Fibroblast of skin of abdomen (primary cell): ENCODE measurements at regions not wholly inside any gene's neighbourhood (a gene's known extent, or its start where the extent isn't known, plus 50 kb on each side); places are given as distances from the start of the nearest gene placed in this dataset.

Experiments
- DNase-seq: peaks from one replicate; pipeline ENCODE4 v3.0.0-alpha.2; 2013

DNA sequence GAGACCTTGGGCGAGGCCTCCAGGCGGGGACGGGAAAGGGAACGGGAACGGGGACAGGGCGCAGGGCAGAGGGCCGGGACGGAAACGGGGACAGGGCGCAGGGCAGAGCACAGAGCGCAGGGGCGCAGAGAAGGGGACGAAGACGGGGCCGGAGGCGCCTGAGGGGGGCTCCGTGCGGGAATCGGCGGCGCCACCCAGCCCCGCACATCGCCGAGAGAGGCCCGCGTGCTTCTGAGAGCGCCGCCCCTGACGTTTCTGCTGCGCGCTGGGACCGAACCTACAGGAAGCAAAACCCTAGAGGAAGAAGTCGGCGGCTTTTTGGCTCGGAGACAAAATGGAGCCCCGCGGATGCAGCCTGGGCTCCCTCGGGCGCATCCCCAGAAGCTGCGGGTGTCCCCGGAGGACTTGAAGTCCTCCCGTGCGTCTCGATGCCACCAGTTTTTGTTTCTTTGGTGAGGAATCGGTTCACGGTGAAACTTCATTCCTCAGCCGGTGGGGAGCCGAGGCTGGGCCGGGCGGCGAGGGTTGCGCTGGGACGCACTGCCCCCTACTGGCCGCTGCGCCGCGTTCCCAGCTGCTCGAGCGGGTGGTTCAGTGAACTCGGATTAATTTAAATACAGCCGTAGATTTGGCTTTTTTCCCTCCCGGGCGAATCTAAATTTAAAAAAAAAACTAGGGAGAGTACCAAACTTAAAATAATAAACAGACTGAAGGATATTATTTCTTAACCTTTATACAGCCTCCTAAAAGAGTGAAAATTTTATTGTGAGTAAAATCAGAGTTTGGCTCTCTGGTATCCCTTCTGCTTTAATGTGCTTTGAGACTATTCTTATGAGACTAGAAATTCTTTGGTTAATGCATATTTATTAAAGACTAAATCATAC lies 350.0 kb upstream of the ARGLU1 start:
- DNase-seq, result peak; percentile 78

DNA sequence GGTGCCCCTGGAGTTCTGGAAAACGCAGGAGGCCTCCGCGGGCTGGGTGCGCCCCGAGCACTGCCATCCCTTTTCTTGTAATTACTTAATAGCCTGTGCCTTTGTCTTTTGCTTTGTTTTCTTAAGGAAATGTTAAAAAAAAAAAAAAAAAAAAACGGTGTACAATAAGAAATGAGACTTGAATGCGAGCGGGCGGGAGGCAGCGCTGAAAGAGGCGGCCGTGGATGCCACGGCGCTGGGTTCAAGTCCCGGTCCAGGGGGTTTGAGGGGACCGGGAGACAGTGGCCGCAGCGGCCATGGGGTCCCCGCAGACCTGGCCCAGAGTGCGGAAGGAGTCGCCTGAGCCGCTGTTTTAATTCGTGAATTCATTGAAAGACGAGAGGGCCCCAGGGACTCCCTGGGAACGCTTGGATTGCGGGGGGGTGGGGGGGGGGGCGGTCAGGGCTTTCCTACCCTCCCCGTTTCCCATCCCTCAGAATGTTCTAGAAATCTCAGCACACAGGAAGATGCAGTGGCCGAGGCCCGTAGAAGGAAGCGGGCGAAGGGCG lies 349.2 kb upstream of the ARGLU1 start:
- DNase-seq, result peak; percentile 17

DNA sequence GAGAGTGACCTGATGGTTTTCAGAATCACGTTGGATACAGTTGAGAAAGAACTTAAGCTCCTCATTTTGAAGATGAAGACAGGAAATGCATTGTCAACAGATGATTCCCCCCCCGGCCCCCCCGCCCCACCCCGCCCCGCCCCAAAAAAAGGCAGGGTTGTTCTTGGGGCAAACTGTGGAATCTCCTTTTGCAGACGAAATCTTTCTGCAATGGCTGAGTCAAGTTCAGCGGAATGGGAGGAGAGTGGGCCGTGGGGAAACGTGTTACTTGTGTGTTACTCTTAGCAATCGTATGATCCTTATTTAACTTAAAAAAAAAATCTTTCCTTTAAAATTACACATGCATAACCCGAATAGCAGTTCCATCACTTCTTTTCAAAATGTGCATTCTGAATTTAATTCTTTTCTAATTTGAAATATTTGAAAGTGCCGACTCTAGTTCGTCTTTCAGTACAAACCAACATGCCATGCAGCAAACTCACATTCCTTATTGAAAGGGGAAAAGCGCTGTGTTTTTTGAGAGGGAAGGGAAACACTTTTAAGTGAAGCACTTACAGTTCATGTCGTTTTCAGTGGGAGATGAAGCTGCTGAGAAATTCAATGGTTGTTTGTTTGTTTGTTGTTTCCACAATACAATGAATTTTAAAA lies 348.5 kb upstream of the ARGLU1 start:
- DNase-seq, result peak; percentile 58

DNA sequence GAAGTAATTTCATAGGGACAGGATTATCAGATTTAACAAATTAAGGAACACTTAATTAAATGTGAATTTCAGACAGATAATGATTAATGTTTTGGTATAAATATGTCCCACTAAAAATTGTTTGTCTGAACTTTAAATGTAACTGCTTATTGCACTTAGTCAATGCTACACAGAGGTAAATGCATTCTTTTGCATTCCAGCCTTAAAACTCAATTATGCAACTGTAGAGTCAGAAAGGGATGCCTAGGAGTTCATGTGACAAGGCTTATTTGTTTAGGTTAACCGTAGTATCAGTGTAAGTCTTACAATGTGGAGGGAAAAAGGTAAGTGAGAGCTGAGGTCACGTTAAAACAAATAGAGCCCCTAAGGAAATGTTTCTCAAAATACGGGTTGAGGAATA lies 347.2 kb upstream of the ARGLU1 start:
- no peak for DNase-seq

DNA sequence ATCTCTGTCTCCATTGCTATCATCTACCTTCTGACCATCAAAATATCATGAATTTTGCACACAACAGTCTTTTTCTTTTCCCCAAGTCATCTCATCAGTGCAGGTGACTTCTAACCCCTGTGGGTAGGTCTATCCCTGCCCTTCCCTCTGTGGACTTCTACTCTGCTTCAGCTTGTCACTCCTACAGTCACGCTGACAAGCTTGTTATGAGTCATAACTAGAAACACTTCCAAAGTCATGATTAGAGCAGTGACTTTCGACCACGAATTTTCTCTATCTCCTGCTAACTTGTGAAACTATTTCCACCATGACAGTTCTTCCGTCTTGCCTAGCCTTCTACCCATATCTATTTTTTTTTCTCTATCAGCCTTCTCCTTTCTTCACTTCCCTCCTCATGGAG lies 343.7 kb upstream of the ARGLU1 start:
- no peak for DNase-seq

DNA sequence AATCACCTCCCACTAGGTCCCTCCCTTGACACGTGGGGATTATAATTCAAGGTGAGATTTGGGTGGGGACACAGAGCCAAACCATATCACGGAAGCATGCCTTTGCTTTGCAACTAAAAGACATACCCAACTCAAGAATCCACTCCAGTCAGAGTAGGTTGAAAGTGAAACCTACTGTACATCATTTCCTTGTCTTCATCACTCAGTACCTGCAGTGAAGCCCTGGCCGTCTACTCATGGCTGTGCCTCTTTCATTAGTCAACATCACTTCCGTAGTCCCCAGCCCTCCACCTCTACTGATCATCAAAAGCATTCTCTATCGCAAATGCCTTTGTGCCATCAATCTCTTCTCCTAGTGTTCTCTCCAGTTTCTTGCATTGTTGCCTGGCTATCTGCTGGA lies 343.1 kb upstream of the ARGLU1 start:
- DNase-seq, result no peak

DNA sequence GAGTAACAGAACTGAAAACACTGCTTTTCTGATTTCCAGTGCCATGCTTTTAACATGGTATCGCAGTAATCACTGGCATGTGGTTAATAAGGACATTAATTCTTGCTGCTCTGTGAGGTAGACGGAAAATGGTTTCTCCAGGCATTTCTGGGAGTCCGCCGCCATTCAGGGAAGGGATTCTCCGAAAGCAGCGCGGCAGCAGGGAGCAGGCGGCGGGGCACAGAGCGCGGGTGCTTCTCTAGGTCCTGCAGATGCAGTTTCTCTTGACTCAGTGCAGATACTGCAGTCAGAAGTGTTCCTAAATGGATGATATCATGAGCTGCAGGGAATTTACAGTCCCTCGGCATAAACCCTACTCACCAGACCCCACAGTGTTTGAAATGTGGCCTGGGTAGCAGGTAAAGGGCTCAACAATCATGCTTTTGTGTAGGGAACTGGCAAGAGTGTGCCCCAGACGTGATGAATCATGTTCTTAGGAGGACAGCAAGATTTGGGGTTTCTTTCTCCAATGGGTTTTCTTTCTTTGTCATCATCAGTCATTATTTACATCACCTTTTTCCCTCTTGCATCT lies 338.6 kb upstream of the ARGLU1 start:
- no peak for DNase-seq

DNA sequence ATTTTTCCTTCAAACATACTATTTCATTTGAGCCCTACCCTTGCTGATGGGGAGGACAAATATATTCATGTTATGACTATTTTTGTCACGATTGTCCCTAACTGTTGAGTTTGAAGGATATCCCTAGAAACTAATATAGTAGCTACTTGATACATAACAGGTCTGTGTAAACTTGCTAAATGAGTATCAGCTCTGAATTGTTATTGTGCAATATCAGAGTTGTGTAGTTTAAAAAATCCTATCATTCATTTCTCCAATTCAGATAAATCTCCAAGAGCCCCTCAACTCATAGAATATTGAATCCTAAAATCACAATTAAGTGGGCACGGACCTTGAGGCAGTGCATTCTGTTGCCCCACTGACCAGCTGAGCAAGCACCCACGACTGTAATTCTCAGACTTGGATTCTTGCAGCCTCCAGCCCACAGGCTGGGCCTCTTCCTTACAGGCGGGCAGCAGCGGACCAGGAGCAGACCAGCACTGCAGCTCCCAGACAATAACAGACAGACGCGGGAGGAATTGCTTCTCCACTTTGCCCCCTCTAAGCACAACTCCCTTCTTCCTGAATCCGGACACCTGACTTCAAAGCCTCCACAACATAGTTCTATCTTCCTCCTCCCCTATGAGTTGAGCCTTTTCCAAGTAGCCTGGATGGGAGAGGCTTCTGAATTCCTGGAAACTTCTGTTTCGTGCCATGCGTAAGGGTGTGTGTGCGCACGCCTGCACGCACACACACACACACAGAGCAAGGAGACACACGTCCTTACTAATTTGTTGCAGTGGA lies 337.6 kb upstream of the ARGLU1 start:
- no peak for DNase-seq

DNA sequence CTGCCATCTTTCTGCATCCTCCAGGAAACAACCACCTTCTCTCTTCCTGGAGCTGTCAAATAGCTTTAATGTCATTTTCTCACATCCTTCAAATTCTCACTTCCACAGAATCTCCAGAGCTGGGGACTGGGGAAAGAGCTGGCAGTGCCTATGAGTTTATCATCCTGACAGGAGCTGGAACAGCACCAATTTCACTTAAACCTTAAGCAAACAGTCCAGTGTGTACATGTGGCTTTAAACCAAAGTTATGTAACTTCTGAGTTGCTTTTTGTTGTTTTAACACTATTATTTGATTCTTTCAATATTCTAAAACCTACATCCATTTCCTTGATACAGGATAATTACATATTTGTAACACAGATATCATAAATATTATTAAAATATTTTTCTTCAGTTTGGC lies 331.5 kb upstream of the ARGLU1 start:
- DNase-seq, result no peak

DNA sequence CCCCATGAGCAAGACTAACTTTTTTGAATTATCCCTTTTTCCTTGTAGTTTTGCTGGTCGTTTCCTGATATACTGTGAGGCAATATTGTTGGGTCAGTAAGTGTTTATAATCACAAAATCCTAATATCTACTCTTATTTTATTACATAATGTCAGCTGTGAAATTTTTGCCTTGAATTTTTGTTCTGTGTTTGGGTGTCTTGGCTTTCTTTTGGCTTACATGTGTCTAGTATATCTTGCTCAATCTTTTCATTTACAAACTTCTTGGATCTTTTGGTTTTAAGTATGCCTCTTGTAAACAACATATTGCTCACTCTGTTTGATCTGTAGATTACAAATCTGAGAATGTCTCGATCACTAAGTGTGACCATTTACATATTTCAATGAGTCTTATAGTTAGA lies 330.3 kb upstream of the ARGLU1 start:
- no peak for DNase-seq

DNA sequence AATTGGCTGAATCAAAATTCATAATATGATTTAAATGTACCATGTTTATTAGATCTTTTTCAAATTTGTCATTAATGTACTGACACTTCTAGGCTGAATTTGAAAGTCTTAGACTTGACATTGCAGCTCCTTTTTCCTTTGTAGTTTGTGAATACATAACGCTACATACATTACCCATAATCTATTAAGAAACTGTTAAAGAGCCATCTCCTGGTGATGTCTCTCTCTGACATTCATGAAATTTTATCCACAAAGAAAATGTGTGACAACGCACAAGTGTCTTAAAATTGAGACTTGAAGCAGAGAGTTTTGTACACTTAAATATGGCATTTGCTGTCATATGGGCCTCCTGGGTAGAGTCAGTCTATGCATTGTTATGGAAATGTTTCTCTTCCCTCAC lies 320.2 kb upstream of the ARGLU1 start:
- DNase-seq, result no peak

DNA sequence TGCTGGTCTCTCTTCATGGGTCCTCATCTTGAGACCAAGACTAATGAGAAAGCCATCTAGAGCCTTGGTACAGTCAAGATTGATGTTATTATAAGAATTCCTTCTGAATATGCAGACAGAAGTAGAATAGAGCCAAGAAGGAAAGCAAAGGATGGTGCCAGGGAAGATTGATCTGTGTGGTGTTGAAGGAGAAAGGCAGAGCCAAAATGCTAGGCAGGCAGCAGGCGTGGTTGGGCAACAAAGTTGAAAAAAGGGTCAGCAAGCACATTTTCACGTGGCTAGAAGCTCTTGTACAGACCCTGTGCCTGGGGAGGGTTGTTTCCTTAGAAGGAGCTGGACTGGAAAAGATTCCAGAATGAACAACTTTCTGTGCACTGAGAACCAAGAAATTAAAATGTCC lies 319.7 kb upstream of the ARGLU1 start:
- DNase-seq, result no peak

DNA sequence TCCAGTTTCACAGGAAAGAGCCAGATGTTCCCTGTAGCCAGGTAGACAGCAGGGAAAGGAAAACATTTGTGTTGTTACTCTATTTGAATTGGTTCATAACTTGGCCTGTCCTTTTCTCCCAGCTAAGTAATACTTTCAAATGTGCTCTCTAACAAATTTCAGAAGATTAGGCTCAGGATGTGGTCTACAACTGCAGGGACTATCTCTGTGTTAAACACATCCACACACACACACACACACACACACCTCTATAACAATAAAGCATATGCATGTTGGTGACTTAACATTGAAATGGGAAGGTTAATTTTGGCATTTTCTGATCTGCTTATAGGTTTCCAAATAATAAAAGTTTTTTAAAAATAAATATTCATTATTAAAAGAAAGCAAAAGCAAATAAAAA lies 316.0 kb upstream of the ARGLU1 start:
- no peak for DNase-seq

DNA sequence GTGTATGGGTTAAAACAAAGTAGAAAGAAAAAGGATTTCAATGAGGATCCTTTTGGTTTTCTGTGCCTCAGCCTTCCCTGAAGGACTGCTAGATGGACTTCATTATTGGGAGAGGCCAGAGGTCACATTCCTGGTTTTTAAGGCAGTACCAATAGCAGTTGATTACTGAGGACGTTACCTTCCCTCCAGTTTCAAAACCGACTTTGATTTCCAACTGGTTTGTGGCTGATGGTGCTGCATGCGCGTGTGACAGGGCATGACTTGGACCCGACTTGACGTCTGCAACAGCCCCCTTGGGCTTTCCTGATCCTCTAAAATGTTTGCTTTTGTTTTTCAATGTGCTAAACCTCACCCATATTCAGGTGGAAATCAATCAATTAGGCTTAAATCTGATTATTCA lies 314.3 kb upstream of the ARGLU1 start:
- DNase-seq, result no peak

DNA sequence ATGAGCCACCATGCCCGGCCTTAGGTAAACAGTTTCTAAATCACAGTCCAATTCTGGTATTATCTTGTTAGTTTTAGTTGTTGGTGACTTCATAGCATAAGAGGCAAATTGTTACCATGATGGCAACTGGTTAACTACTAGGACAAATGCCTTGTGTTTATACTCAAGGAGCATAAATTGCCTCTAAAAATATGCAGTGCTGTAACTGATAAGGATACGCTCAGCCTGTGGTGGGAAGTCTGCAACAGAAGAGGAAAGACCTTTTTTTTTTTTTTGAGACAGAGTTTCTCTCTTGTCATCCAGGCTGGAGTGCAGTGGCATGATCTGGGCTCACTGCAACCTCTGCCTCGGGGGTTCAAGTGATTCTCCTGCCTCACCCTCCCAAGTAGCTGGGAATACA lies 311.9 kb upstream of the ARGLU1 start:
- DNase-seq, result no peak

DNA sequence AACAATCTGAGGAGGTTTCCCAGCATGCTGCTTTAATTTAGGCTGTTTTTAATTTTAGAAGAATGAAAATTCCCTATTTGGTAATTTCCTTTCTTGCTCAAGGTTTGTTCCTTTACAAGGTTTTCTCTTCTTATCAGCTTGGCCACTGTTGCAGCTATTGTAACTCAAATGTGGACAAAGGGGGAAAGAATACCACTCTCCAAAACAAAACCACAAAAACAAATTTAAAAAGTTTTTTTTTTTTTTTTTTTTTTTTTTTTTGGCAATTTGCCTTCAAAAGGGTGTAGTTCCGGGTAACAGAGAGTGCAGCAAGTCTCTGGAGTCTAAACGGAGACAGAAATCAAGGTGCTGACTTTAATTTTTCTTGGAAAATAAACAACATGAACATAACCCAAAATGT lies 306.4 kb upstream of the ARGLU1 start:
- DNase-seq, result no peak

DNA sequence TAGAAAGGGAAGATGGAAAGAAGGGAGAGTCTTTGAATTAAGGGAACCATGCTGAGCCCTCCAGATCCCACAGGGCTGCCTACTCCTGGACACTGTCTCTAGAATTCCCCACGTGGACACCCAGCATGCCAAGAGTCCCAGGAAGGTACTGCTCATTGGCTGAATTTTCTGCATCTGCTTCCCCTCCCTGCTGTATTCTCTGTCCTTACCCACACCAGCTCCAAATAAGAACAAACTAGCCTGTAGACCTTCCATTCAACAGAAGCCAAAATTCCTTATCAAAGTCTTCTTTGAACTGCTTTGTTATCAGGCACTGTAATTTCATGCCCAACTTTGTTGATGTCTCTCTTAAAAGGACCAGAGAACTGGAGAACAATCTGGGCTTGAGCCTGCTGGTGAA lies 305.9 kb upstream of the ARGLU1 start:
- DNase-seq, result no peak

DNA sequence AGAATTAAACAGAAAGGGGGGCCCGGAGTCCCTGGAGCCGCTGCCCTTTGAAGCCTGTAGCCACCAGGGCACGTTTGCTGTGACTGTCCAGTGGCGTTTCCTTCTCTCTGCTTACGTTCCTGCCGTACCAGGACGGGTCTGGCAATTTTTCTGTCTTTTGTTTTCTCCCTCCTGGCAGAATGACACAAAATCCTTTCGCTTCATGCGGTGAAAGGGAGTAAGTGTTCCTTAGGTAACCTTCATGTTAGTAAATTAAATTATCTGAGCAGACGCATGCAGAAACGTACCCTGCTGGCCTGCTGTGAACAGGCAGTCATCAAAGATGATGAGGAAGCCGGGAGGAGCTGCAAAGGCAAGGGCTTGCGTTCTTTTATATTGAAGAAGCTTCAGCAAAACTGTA lies 299.3 kb upstream of the ARGLU1 start:
- no peak for DNase-seq

DNA sequence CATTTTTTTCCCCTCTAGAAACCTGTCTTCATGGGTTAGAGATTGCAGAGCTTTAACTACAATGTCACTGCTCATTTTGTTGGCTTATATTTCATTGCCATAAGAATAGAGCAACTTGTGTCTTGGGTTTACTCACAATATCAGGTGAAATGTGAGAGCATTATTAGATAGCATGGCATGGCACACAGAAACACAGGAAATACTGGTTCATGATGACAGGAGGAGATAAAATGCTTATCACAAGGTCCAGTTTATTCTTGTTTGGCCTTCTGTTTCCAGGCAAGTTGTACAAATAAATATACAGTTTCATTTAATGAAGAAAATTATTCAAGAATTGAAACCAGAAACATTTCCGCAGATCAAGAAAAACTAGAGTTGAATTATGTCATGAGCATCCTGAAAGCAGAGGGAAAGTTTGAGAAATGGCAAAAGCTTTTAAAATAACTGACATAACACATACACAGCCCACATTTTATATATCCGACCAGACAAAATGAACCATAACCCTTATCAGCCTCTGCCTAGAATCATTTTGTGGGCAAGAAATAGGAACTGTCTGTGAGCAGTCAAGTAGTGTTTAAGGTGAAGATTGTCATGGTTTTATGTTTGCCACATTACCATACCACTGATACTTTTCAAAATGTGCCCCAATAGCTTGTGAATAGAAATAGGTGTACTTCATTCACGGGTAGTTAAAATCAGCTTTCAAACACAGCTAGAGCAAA lies 297.9 kb upstream of the ARGLU1 start:
- DNase-seq, result no peak

DNA sequence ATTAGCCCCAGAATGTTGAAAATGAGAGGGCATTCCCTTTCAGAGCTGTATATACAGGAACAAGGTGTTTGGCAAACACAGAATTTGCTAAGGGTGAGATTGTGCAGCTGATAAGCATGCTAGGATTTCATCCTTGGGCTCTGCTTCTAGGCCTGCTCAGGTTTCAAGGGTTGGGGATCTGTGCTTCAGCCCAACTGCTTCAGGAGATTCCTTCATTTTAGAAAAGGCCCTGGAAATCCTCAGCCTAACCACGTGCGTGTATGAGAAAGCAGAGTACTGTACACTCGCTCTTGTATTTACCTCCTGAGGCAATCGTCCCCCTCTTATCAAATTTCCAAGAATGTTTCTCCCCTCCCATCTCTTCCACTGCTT lies 291.6 kb upstream of the ARGLU1 start:
- DNase-seq, result no peak

DNA sequence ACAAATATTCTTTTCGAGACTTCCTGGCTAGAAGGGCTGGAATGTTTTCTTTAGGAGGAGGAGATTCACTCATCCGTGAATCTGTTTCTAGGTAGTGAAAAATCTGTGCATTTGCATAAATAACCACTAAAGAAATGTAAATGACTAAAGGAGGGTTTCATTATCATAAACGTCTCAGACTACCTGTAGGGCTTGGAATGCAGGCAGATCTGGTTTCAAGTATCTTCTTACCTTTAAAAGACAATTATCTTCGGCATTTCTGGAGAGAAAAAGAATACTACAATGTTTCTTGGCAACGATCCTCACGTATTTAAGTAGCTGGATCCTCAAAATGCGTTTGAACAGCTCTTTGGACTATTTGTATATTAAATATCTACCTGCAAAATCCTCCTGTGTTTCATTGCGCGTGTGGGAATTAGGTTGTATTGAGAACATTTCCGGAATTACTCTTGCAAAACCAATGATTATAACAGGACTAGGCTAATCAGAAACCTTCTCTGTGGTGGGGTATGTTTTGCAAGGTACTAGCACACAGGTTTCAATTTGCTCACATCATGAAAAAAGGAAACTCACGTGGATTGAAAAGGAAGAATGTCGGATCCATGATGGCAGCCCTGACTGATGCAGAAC lies 291.1 kb upstream of the ARGLU1 start:
- DNase-seq, result no peak

DNA sequence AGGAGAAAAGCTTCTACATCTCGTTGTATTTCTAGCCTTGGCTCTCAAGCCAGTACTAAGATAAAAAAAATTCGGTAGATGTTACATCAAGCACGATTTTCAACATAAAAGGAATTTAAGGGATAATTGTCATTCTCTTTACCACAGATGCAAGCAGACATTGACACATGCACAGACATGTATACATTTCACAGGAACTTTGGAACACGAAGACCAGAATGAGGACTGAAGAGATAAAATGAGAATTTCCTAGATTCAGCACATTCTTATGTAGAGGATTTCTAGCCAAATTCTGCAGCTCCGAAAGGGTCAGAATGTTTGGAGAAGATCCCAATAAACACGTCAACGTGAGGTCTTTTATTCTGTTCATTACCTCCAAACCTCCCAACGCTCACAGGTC lies 284.5 kb upstream of the ARGLU1 start:
- no peak for DNase-seq
